ENCODE measurements at regions not wholly inside any gene's neighbourhood (a gene's known extent, or its start where the extent isn't known, plus 50 kb on each side); places are given as distances from the start of the nearest gene placed in this dataset.

DNA sequence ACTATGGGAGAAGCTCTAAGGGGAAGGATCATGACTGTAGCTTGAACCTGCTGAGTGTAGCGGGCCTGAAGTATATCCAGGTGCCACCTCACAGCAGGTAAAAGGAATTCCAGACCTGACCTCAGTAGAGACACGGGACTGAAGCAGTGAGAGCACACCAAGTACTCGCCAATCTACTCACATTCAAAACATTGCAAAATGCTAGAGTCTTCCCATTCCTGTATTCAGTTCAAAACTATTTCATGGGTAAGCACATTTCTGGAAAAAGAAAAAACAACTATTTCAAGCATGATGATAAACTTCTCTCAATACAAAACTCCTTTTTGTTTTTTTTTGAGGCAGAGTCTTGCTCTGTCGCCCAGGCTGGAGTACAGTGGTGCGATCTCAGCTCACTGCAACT is 121.9 kb upstream of the AUTS2 start:
- TF ChIP-seq, protein P1, sequence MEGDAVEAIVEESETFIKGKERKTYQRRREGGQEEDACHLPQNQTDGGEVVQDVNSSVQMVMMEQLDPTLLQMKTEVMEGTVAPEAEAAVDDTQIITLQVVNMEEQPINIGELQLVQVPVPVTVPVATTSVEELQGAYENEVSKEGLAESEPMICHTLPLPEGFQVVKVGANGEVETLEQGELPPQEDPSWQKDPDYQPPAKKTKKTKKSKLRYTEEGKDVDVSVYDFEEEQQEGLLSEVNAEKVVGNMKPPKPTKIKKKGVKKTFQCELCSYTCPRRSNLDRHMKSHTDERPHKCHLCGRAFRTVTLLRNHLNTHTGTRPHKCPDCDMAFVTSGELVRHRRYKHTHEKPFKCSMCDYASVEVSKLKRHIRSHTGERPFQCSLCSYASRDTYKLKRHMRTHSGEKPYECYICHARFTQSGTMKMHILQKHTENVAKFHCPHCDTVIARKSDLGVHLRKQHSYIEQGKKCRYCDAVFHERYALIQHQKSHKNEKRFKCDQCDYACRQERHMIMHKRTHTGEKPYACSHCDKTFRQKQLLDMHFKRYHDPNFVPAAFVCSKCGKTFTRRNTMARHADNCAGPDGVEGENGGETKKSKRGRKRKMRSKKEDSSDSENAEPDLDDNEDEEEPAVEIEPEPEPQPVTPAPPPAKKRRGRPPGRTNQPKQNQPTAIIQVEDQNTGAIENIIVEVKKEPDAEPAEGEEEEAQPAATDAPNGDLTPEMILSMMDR (IDR thresholded peaks at IDR 0.05): no peak

DNA sequence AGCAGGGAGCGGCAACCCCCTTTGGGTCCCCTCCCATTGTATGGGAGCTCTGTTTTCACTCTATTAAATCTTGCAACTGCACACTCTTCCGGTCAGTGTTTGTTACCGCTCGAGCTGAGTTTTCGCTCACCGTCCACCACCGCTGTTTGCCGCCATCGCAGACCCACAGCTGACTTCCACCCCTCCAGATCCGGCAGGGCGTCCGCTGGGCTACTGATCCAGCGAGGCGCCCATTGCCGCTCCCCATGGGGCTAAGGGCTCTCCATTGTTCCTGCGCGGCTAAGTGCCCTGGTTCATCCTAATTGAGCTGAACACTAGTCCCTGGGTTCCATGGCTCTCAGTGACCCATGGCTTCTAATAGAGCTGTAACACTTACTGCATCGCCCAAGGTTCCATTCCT is 115.6 kb upstream of the AUTS2 start:
- TF ChIP-seq, protein P1 (IDR thresholded peaks at IDR 0.05): no peak

DNA sequence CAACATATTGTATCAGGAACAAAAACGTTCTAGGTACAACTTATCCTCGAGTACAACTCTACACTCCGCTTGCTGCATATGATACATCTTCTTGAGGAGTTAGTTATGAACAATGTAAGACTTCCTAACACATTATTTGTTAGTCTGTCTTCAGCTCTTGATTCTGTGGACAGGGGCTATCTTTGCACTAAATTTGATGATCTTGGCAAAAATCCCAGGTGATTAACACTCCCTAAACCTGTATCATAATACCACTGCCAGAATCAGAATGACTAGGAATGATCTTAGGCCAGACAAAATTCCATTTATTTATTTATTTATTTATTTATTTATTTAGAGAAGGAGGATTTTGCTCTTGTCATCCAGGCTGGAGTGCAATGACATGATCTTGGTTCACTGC is 108.7 kb upstream of the AUTS2 start:
- TF ChIP-seq, protein P1 (IDR thresholded peaks at IDR 0.05): no peak

DNA sequence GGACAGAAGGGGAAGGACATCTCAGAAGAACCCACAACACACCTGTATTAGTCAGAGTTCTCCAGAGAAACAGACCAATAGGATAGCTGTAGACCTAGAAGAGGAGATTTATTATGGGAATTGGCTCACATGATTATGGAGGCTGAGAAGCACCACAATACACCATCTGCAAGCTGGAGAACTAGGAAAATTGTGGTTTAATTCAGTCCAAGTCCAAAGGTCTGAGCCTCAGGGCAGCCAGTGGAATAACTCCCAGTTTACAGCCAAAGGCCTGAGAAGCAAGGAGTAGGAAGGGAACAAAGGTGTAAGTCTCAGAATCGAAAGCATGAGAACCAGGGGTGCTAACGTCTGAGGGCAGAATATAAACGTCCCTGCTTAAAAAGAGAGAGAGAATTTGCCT is 99.6 kb upstream of the AUTS2 start:
- TF ChIP-seq, protein P1 (IDR thresholded peaks at IDR 0.05): no peak

DNA sequence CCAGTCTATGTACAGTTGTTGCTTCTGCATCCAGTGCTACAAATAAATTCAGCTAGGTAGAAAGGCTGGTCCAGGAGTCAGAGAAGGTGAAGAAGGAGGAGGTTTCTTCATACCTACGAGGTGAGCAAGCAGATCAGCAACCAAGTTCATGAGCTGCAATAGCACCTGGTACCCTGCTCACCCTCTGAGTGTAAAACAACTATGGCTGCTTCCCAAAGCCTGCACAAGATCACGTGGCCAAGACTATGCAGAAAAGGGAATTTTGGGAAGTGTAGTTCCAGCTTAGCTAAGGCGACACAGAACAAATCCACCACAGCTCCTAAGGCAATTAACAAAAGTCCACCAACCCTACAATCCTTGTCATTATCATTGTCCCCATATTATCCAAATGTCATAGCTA is 95.9 kb upstream of the AUTS2 start:
- TF ChIP-seq, protein P1 (IDR thresholded peaks at IDR 0.05): no peak

DNA sequence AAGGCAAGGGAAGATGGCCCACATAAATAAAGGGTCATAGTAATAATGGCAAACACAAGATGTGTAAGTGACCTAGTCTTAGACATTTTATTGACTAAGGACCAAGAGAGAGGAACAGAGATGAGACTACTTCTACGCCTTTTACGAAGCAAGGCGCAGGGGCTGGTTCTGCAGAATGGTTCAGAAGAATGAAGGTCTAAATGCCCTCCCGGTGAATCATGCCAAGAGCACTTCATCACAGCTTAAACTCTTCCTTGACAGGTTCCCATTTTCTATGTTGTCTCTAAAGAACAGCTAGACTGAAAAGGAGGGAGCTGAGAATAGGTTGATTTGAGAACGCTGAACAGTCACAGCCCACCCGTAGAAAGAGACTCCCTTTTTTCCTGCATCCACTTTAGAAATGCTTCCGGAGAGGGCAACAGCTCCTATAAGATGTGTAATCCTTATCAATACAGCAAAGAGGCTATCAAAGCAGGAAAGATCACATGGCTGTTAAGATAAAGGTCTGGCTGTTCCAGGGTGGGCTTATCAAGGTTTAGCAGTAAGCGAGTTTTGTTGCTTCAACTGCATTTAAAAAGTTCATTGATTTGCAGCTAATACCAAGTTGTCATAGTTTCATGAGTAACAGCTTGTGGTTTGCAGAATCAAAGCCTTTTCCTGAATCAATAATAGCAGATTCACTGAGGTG is 93.4 kb upstream of the AUTS2 start:
- TF ChIP-seq, protein P1 (IDR thresholded peaks at IDR 0.05): no peak

DNA sequence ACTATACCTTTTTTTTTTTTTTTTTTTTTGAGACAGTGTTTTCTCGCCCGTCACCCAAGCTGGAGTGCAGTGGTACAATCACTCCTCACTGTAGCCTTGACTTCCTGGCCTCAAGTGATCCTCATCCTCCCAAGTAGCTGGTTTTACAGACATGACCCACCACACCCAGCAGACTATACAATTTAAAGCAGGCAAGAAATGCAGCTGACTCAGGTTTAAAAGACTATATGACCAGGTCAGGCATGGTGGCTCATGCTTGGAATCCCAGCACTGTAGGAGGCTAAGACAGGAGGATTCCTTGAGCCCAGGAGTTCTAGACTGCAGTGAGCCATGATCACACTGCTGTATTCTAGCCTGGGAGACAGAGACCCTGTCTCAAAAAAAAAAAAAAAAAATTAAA is 89.5 kb upstream of the AUTS2 start:
- TF ChIP-seq, protein P1 (IDR thresholded peaks at IDR 0.05): no peak

DNA sequence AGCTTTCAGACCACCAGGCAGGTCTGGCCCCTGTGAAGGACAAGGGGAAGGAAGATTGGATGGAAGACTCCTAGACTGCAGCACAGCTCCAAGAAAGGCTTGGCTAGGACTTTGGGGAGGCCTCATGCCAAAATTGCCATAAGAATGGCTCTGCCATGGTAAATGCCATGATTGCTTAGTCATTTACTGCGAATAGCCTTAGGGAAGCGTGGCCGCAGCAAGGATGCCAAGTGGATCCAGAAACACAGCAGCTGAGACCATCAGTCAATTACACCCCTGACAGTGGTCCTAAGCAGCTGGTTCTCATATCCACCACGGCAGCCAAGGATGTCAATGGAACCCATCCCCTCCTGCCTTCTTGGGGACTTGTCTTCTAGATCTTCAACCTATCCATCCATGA is 88.2 kb upstream of the AUTS2 start:
- TF ChIP-seq, protein P1 (IDR thresholded peaks at IDR 0.05): no peak
